Caco-2 (cell line): ENCODE measurements at regions not wholly inside any gene's neighbourhood (a gene's known extent, or its start where the extent isn't known, plus 50 kb on each side); places are given as distances from the start of the nearest gene placed in this dataset.

Experiments
- BruUV-seq: library from RNA; stranded (reverse); fragments of 400-500 nt; replicated peaks from 2 replicates; lab custom pipeline; 2021; lab: Mats Ljungman, UMichigan
- CTCF ChIA-PET: fragments of 300-600 bp; sonication (Branson Sonifier 250); formaldehyde crosslinking; loops from one replicate; lab custom pipeline; 2022; ENCODE audit warnings: antibody characterized with exemption; lab: Charles Lee
- POLR2A ChIA-PET: fragments of 300-600 bp; sonication (Branson Sonifier 250); formaldehyde crosslinking; loops from one replicate; lab custom pipeline; 2022; ENCODE audit warnings: antibody characterized with exemption; lab: Charles Lee
- DNase-seq, 2 experiments: peaks; one replicate each; pipeline versions ENCODE4 v3.0.0 to v3.0.0-alpha.2; 2020 to 2022
- H3K27me3 ChIP-seq: replicated peaks from 2 replicates; pipeline ENCODE4 v1.6.0; 2011; ENCODE audit warnings: low read length; ENCODE audit not compliant: control insufficient read depth, insufficient read depth
- H3K36me3 ChIP-seq: 2 replicates; pipeline ENCODE4 v1.5.1; 2011; ENCODE audit warnings: low read length; ENCODE audit not compliant: control insufficient read depth, insufficient read depth
- H3K4me1 ChIP-seq: fragments of 250-450 bp; sonication (Bioruptor Pico); 2 replicates; pipeline ENCODE4 v1.5.1; 2020; ENCODE audit warnings: mild to moderate bottlenecking
- H3K4me3 ChIP-seq: 2 replicates; pipeline ENCODE4 v1.5.1; 2011; ENCODE audit warnings: low read depth, mild to moderate bottlenecking, control low read depth, low read length
- H3K9me3 ChIP-seq: fragments of 250-450 bp; sonication (Bioruptor Pico); 2 replicates; pipeline ENCODE4 v1.5.1; 2020; ENCODE audit warnings: mild to moderate bottlenecking, moderate library complexity
- H3K27ac Mint-ChIP-seq: one replicate; pipeline ENCODE4 v1.8.0; 2022; ENCODE audit warnings: mixed read lengths; ENCODE audit not compliant: unreplicated experiment
- H3K27me3 Mint-ChIP-seq: one replicate; pipeline ENCODE4 v1.8.0; 2022; ENCODE audit warnings: mixed read lengths; ENCODE audit not compliant: insufficient read depth, unreplicated experiment
- H3K36me3 Mint-ChIP-seq: one replicate; pipeline ENCODE4 v1.8.0; 2022; ENCODE audit warnings: mild to moderate bottlenecking, mixed read lengths; ENCODE audit not compliant: insufficient read depth, unreplicated experiment
- H3K4me1 Mint-ChIP-seq: one replicate; pipeline ENCODE4 v1.8.0; 2022; ENCODE audit warnings: low read depth, mixed read lengths; ENCODE audit not compliant: unreplicated experiment
- H3K4me3 Mint-ChIP-seq: one replicate; pipeline ENCODE4 v1.8.0; 2022; ENCODE audit warnings: mild to moderate bottlenecking, moderate library complexity, mixed read lengths; ENCODE audit not compliant: unreplicated experiment
- H3K9me3 Mint-ChIP-seq: one replicate; pipeline ENCODE4 v1.8.0; 2022; ENCODE audit warnings: mixed read lengths; ENCODE audit not compliant: unreplicated experiment
- intact Hi-C: fragments of 100-400 bp; cut with micrococcal nuclease; formaldehyde crosslinking; loops from one replicate; pipeline ENCODE4 v1.10.0; 2022; ENCODE audit not compliant: unreplicated experiment
- TF ChIP-seq, protein P1 (sequence below), 2 experiments: fragments of 200-600 bp in 1 of 2; IDR thresholded peaks; 1 replicate in 1 of 2; 2 replicates in 1 of 2; pipeline versions ENCODE4 v1.5.1 to v1.8.0; 2011 to 2022; ENCODE audit warnings: antibody characterized with exemption in 1 of 2, control low read depth in 1 of 2, inconsistent platforms in 1 of 2, low read depth in 1 of 2, low read length in 1 of 2, mild to moderate bottlenecking in 1 of 2, moderate library complexity in 1 of 2; ENCODE audit not compliant: insufficient read depth in 1 of 2, severe bottlenecking in 1 of 2, unreplicated experiment in 1 of 2

DNA sequence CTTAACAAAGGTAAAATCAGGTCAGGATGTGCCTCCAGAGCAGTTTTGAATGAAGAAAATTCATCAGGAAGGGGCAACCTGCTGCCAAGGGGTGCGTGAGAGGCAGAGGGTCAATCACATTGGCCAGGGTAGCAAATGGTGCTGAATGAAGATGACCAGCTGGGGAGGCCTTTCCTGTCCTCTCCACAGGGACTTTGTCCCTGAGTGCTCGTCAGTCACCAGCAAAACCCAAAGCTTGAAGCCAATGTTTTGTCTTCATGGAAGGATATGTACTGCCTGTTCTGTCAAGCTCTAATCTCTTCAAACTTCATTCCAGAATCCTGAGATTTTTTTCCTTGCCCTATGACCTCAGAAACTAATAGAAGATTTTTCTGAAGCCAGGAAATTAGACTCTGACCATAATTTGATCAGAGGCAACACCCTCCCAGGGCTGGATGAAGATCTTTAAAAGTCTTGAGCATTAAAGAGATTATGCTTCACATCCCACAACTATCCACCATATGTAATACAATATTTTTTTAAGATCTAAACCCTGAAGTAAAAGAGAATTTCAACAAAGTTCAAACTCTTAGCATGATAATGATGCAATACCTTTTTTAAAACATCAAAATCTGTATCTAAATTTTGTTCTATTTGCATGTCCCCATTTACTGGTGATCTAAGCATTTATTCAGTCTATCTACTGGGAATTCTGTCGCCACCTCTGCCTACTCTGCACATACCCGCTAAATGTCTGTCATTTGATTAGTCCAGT is 243.0 kb downstream of the SNX13 start:
- H3K27ac Mint-ChIP-seq, result peak overlapping the region; percentile 38
- no TSS peak for BruUV-seq
- intact Hi-C loops, result no loop called here
- ChIA-PET CTCF (interaction anchor here (0.6 to 2.3 kb wide), 2 partner anchors 10 to 738 kb away, joined by 3 to 6 read pairs; no protein-coding TSS in a partner anchor), POLR2A (no interaction called here)
- Histone ChIP-seq H3K9me3 (peaks cover 12% of the 10 kb centered on the region), H3K4me3 (no peak overlapping the region), H3K36me3 (no peaks in the 10 kb centered on the region), H3K4me1 (peaks cover 10% of the 10 kb centered on the region), H3K27me3 (no peaks in the 10 kb centered on the region)
- DNase-seq, result peak in 1 of 2 experiments; percentile 14
- no peaks in the 10 kb centered on the region for H3K36me3 Mint-ChIP-seq
- H3K4me1 Mint-ChIP-seq, result peaks cover 6% of the 10 kb centered on the region
- H3K4me3 Mint-ChIP-seq, result no peak overlapping the region
- peaks cover 4% of the 10 kb centered on the region for H3K27me3 Mint-ChIP-seq
- TF ChIP-seq, protein P1, sequence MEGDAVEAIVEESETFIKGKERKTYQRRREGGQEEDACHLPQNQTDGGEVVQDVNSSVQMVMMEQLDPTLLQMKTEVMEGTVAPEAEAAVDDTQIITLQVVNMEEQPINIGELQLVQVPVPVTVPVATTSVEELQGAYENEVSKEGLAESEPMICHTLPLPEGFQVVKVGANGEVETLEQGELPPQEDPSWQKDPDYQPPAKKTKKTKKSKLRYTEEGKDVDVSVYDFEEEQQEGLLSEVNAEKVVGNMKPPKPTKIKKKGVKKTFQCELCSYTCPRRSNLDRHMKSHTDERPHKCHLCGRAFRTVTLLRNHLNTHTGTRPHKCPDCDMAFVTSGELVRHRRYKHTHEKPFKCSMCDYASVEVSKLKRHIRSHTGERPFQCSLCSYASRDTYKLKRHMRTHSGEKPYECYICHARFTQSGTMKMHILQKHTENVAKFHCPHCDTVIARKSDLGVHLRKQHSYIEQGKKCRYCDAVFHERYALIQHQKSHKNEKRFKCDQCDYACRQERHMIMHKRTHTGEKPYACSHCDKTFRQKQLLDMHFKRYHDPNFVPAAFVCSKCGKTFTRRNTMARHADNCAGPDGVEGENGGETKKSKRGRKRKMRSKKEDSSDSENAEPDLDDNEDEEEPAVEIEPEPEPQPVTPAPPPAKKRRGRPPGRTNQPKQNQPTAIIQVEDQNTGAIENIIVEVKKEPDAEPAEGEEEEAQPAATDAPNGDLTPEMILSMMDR (IDR thresholded peaks at IDR 0.05; ENCODE audit: insufficient read depth in 1 of 2, low read depth in 1 of 2, low read length in 1 of 2, severe bottlenecking in 1 of 2, unreplicated experiment in 1 of 2), result no peak
- H3K9me3 Mint-ChIP-seq, result peaks cover 48% of the 10 kb centered on the region

DNA sequence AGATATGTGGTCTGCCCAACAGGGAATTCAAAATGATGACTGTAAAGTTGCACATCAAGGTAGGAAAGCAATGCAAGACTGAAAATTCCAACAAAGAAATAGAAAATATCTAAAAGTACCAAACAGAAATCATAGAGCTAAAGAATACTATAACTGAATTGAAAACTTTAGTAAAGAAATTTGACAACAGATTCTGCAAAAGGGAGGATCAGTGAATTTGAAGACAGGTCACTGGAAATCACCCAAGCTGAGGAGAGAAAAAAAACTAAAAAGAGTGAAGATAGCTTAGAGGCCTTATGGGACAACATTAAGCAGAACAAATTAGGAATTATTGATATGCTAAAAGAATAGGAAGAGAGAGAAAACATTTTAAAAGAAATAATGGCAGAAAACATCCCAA is 240.6 kb downstream of the SNX13 start:
- Mint-ChIP-seq H3K4me3 (no peak overlapping the region), H3K4me1 (peaks cover 6% of the 10 kb centered on the region), H3K27ac (no peak overlapping the region), H3K36me3 (no peaks in the 10 kb centered on the region), H3K27me3 (peaks cover 4% of the 10 kb centered on the region), H3K9me3 (peaks cover 48% of the 10 kb centered on the region)
- no peaks in the 10 kb centered on the region for H3K36me3 ChIP-seq
- no peak overlapping the region for H3K4me3 ChIP-seq
- no peak for DNase-seq
- BruUV-seq, result no TSS peak
- intact Hi-C loops, result loop anchor here (10.0 kb wide), 1 partner anchor 245 kb away; the partner anchor contains the start of gene SNX13
- H3K9me3 ChIP-seq, result peaks cover 12% of the 10 kb centered on the region
- CTCF ChIA-PET, result no interaction called here
- POLR2A ChIA-PET, result no interaction called here
- TF ChIP-seq, protein P1 (IDR thresholded peaks at IDR 0.05; ENCODE audit: insufficient read depth in 1 of 2, low read depth in 1 of 2, low read length in 1 of 2, severe bottlenecking in 1 of 2, unreplicated experiment in 1 of 2), result no peak
- H3K27me3 ChIP-seq, result no peaks in the 10 kb centered on the region
- peaks cover 10% of the 10 kb centered on the region for H3K4me1 ChIP-seq

DNA sequence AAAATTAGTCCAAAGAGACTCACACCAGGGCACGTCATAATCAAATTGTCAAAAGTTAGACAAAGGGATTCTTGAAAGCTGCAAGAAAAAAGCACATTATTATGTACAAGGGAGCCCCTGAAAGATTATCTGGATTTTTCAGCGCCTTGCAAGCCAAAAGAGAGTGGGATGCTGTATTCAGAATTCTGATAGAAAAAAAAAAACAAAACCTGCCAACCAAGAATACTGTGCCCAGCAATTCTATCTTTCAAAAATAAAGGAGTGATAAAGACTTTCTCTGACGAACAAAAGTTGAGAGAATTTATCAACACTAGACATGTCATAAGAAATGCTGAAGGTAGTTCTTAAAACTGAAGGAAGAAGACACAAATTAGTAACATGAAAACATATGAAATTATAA is 240.2 kb downstream of the SNX13 start:
- Histone ChIP-seq H3K36me3 (no peaks in the 10 kb centered on the region), H3K4me3 (no peak overlapping the region), H3K9me3 (peaks cover 12% of the 10 kb centered on the region), H3K4me1 (peaks cover 10% of the 10 kb centered on the region), H3K27me3 (no peaks in the 10 kb centered on the region)
- intact Hi-C loops, result loop anchor here (10.0 kb wide), 1 partner anchor 245 kb away; the partner anchor contains the start of gene SNX13
- DNase-seq, result no peak
- BruUV-seq, result no TSS peak
- TF ChIP-seq, protein P1 (IDR thresholded peaks at IDR 0.05; ENCODE audit: insufficient read depth in 1 of 2, low read depth in 1 of 2, low read length in 1 of 2, severe bottlenecking in 1 of 2, unreplicated experiment in 1 of 2), result no peak
- H3K9me3 Mint-ChIP-seq, result peaks cover 48% of the 10 kb centered on the region
- no peak overlapping the region for H3K4me3 Mint-ChIP-seq
- CTCF ChIA-PET, result interaction anchor here (0.6 kb wide), 1 partner anchor 294 kb away, joined by 3 read pairs; no protein-coding TSS in a partner anchor
- peaks cover 4% of the 10 kb centered on the region for H3K27me3 Mint-ChIP-seq
- POLR2A ChIA-PET, result no interaction called here
- no peaks in the 10 kb centered on the region for H3K36me3 Mint-ChIP-seq
- H3K27ac Mint-ChIP-seq, result no peak overlapping the region
- peaks cover 6% of the 10 kb centered on the region for H3K4me1 Mint-ChIP-seq
